Mucosa of rectum (tissue), 2 donors: ENCODE measurements at regions not wholly inside any gene's neighbourhood (a gene's known extent, or its start where the extent isn't known, plus 50 kb on each side); places are given as distances from the start of the nearest gene placed in this dataset.

Source experiments
- H3K27ac ChIP-seq, 2 donors: one replicate each; pipeline ENCODE4 v1.7.0; 2013; ENCODE audit warnings: inconsistent platforms in 2 of 2, low read depth in 2 of 2, low read length in 2 of 2
- H3K27me3 ChIP-seq, 2 donors: one replicate each; pipeline ENCODE4 v1.7.0; 2013; ENCODE audit warnings: low read length in 2 of 2; ENCODE audit not compliant: control insufficient read depth in 2 of 2, insufficient read depth in 2 of 2
- H3K36me3 ChIP-seq, 2 donors: one replicate each; pipeline ENCODE4 v1.7.0; 2013; ENCODE audit warnings: low read length in 2 of 2; ENCODE audit not compliant: control insufficient read depth in 2 of 2, insufficient read depth in 2 of 2
- H3K4me1 ChIP-seq, 2 donors: one replicate each; pipeline ENCODE4 v1.7.0; 2013; ENCODE audit warnings: low read length in 2 of 2, mild to moderate bottlenecking in 1 of 2; ENCODE audit not compliant: control insufficient read depth in 2 of 2, insufficient read depth in 2 of 2
- H3K4me3 ChIP-seq, 2 donors: one replicate each; pipeline ENCODE4 v1.7.0; 2013; ENCODE audit warnings: low read length in 2 of 2
- H3K9ac ChIP-seq, 2 donors: one replicate each; pipeline ENCODE4 v1.7.0; 2013; ENCODE audit warnings: low read length in 2 of 2, low read depth in 1 of 2, mild to moderate bottlenecking in 1 of 2
- H3K9me3 ChIP-seq, 2 donors: one replicate each; pipeline ENCODE4 v1.7.0; 2013; ENCODE audit warnings: low read length in 2 of 2; ENCODE audit not compliant: control insufficient read depth in 2 of 2
- donor health status: healthy.
- donor health status: Normal muscosa, but diverticular disease.

DNA sequence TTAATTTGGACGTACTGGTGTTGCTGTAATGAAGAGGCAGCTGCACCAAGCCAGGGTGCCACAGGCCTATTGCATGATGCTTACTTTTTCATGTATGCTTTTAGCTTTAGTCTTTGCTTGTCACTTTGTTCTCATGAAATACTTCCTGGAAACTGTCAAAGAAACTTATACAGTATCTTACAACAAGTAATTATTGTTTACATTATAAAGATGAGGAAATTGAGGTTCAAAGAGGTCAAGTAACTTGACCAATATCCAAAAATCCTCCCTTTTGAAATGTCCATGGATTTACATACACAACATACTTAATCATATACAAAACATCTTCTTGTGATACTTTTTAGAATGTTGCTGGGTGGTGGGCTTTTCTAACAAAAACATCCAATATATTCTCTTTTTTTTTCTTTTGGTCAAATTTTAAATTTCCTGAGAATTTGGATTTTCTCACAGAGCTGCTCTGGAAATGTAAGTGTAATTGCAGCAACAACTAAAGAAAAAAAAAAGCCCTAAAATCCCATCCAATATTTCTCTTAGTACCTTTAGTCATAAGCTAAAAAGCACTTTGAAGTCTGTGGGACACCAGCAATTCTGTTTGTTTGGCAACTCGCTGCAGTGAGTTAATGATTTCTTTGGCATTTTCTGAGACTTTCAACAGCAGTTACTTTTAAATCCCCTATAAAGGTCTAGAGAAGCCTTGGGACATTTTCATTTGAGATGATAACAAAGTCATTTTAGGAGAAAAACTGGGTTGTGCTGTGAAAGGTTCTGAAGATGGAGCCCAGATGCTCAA, 500.6 kb upstream of the IGFBP3 start:
- Histone ChIP-seq H3K4me1 (no peaks in the 10 kb centered on the region), H3K27me3 (no peaks in the 10 kb centered on the region), H3K4me3 (no peak overlapping the region), H3K36me3 (no peaks in the 10 kb centered on the region), H3K9me3 (no peaks in the 10 kb centered on the region), H3K9ac (no peak overlapping the region), H3K27ac (no peak overlapping the region)

GRCh38 chr7:46414946-46415345, 493.9 kb upstream of the IGFBP3 start:
- Histone ChIP-seq H3K27ac (no peak overlapping the region), H3K9me3 (no peaks in the 10 kb centered on the region), H3K9ac (no peak overlapping the region), H3K4me1 (no peaks in the 10 kb centered on the region), H3K4me3 (no peak overlapping the region), H3K36me3 (no peaks in the 10 kb centered on the region), H3K27me3 (no peaks in the 10 kb centered on the region)

DNA sequence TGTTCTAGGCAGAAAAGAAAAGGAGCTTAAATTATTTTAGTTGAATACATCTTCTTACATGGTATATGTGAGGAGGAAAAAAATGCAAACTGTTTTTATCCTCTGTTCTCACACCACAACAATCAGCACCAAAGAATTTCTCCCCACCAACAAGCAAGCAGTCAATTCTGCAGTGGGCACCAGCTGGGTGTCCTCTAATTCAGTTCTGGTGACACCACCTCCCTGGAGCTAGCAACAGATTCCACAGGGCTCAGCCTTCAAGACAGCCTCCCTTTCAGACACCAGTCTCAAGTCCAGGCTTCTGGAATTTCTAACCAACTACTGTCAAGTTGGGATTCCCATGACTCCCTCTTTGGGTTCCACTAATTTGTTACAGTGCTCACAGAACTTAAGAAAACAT, 490.2 kb upstream of the IGFBP3 start:
- Histone ChIP-seq H3K4me1 (no peaks in the 10 kb centered on the region), H3K9me3 (no peaks in the 10 kb centered on the region), H3K36me3 (no peaks in the 10 kb centered on the region), H3K27me3 (no peaks in the 10 kb centered on the region), H3K4me3 (no peak overlapping the region), H3K9ac (no peak overlapping the region), H3K27ac (no peak overlapping the region)

- no peak overlapping the region for H3K4me3 ChIP-seq
- no peaks in the 10 kb centered on the region for H3K27me3 ChIP-seq
- no peaks in the 10 kb centered on the region for H3K4me1 ChIP-seq
- H3K36me3 ChIP-seq = no peaks in the 10 kb centered on the region
- no peak overlapping the region for H3K27ac ChIP-seq
- H3K9me3 ChIP-seq = no peaks in the 10 kb centered on the region
- no peak overlapping the region for H3K9ac ChIP-seq
Observed at GRCh38 chr7:46407125-46407524, 486.1 kb upstream of the IGFBP3 start.

DNA sequence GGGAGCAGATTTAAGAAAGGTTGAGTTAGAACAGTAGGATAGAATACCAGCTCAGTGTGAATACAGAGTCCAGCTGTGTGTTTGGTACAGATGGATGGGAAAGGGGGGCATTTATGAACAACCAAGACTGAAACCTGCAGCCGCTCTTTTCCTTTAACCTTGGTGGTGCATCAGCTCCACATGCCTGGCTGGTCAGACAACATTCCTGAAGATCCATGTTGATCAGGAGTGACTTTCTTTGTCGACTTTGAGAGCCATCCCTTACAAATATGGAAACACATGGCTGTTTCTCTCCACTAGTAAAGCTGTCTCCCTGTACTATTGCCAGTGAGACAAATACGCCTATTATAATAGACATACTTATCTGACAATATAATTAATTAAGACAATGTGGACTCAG, 476.5 kb upstream of the IGFBP3 start:
- no peaks in the 10 kb centered on the region for H3K9me3 ChIP-seq
- no peak overlapping the region for H3K27ac ChIP-seq
- no peak overlapping the region for H3K9ac ChIP-seq
- H3K27me3 ChIP-seq = no peaks in the 10 kb centered on the region
- H3K4me3 ChIP-seq = no peak overlapping the region
- no peaks in the 10 kb centered on the region for H3K4me1 ChIP-seq
- H3K36me3 ChIP-seq = no peaks in the 10 kb centered on the region

- Histone ChIP-seq H3K9me3 (no peaks in the 10 kb centered on the region), H3K4me1 (no peaks in the 10 kb centered on the region), H3K9ac (no peak overlapping the region), H3K27me3 (no peaks in the 10 kb centered on the region), H3K36me3 (no peaks in the 10 kb centered on the region), H3K4me3 (no peak overlapping the region), H3K27ac (no peak overlapping the region)
Observed at GRCh38 chr7:46396481-46396880, 475.4 kb upstream of the IGFBP3 start.

GRCh38 chr7:46393142-46393541, 472.1 kb upstream of the IGFBP3 start:
- Histone ChIP-seq H3K9ac (no peak overlapping the region), H3K4me3 (no peak overlapping the region), H3K27me3 (no peaks in the 10 kb centered on the region), H3K4me1 (no peaks in the 10 kb centered on the region), H3K9me3 (no peaks in the 10 kb centered on the region), H3K36me3 (no peaks in the 10 kb centered on the region), H3K27ac (no peak overlapping the region)

GRCh38 chr7:46391231-46392201, 470.4 kb upstream of the IGFBP3 start:
- H3K27ac ChIP-seq = no peak overlapping the region
- no peaks in the 10 kb centered on the region for H3K36me3 ChIP-seq
- H3K4me3 ChIP-seq = no peak overlapping the region
- no peak overlapping the region for H3K9ac ChIP-seq
- no peaks in the 10 kb centered on the region for H3K27me3 ChIP-seq
- H3K9me3 ChIP-seq = no peaks in the 10 kb centered on the region
- no peaks in the 10 kb centered on the region for H3K4me1 ChIP-seq

- Histone ChIP-seq H3K9me3 (no peaks in the 10 kb centered on the region), H3K4me3 (no peak overlapping the region), H3K27me3 (no peaks in the 10 kb centered on the region), H3K36me3 (no peaks in the 10 kb centered on the region), H3K4me1 (no peaks in the 10 kb centered on the region), H3K9ac (no peak overlapping the region), H3K27ac (no peak overlapping the region)
Observed at GRCh38 chr7:46390042-46390441, 469.0 kb upstream of the IGFBP3 start.

- H3K9ac ChIP-seq = no peak overlapping the region
- no peaks in the 10 kb centered on the region for H3K9me3 ChIP-seq
- no peaks in the 10 kb centered on the region for H3K4me1 ChIP-seq
- H3K27me3 ChIP-seq = no peaks in the 10 kb centered on the region
- no peaks in the 10 kb centered on the region for H3K36me3 ChIP-seq
- H3K4me3 ChIP-seq = no peak overlapping the region
- no peak overlapping the region for H3K27ac ChIP-seq
Observed at GRCh38 chr7:46389146-46389545, 468.1 kb upstream of the IGFBP3 start.
